HPDE6-E6E7 (cell line): ENCODE measurements at regions not wholly inside any gene's neighbourhood (a gene's known extent, or its start where the extent isn't known, plus 50 kb on each side); places are given as distances from the start of the nearest gene placed in this dataset.

Source experiments
- DNase-seq: peaks from one replicate; pipeline ENCODE4 v3.0.0; 2011; ENCODE audit warnings: missing footprints; ENCODE audit errors: extremely low spot score

GRCh38 chr7:73964786-73965185 lies 63.2 kb upstream of the ELN start:
- DNase-seq, result no peak

- no peak for DNase-seq
Observed at GRCh38 chr7:73966062-73966940, 61.7 kb upstream of the ELN start.

- no peak for DNase-seq
Observed at GRCh38 chr7:73966941-73967831, 60.8 kb upstream of the ELN start.

- no peak for DNase-seq
Observed at GRCh38 chr7:73967832-73968290, 60.1 kb upstream of the ELN start.

- DNase-seq, result no peak
Observed at GRCh38 chr7:73968487-73968886, 59.5 kb upstream of the ELN start.

GRCh38 chr7:73969991-73970390 lies 58.0 kb upstream of the ELN start:
- DNase-seq, result no peak

GRCh38 chr7:73970801-73971229 lies 57.2 kb upstream of the ELN start:
- no peak for DNase-seq

- no peak for DNase-seq
Observed at GRCh38 chr7:73971322-73971703, 56.7 kb upstream of the ELN start.

GRCh38 chr7:73971704-73972341 lies 56.1 kb upstream of the ELN start:
- peak; percentile 60 for DNase-seq

- no peak for DNase-seq
Observed at GRCh38 chr7:73972614-73973013, 55.4 kb upstream of the ELN start.

- no peak for DNase-seq
Observed at GRCh38 chr7:73973091-73973490, 54.9 kb upstream of the ELN start.

- DNase-seq, result no peak
Observed at GRCh38 chr7:73974101-73974947, 53.6 kb upstream of the ELN start.

- DNase-seq, result no peak
Observed at GRCh38 chr7:73974948-73975926, 52.7 kb upstream of the ELN start.

GRCh38 chr7:73976761-73977618 lies 51.0 kb upstream of the ELN start:
- DNase-seq, result no peak

- DNase-seq, result no peak
Observed at GRCh38 chr7:73977619-73978618, 50.1 kb upstream of the ELN start.
